Smooth muscle cell (in vitro differentiated cells): ENCODE measurements at regions not wholly inside any gene's neighbourhood (a gene's known extent, or its start where the extent isn't known, plus 50 kb on each side); places are given as distances from the start of the nearest gene placed in this dataset.
A peak's percentile ranks its signal among the peaks of the same experiment; 100 is the strongest.

Source experiments
- DNase-seq: peaks from one replicate; lab custom pipeline; 2025; ENCODE audit not compliant: unreplicated experiment; lab: John Stamatoyannopoulos, UW
- H2AFZ ChIP-seq: fragments of 200-600 bp; sonication (generic); 2 replicates; pipeline ENCODE4 v1.6.0; 2016; ENCODE audit warnings: antibody characterized with exemption, low read depth, mild to moderate bottlenecking
- H3F3A ChIP-seq: fragments of 200-600 bp; sonication (generic); 2 replicates; pipeline ENCODE4 v1.6.0; 2017; ENCODE audit warnings: antibody characterized with exemption, low read depth
- H3K27ac ChIP-seq: fragments of 200-600 bp; sonication (generic); 2 replicates; pipeline ENCODE4 v1.5.1; 2016; ENCODE audit warnings: low read depth, mild to moderate bottlenecking
- H3K27me3 ChIP-seq: fragments of 200-600 bp; sonication (generic); 2 replicates; pipeline ENCODE4 v1.6.1; 2016; ENCODE audit warnings: low read depth, mild to moderate bottlenecking
- H3K36me3 ChIP-seq: fragments of 200-600 bp; sonication (generic); 2 replicates; pipeline ENCODE4 v1.5.1; 2016; ENCODE audit warnings: low read depth
- H3K4me1 ChIP-seq: fragments of 200-600 bp; sonication (generic); 2 replicates; pipeline ENCODE4 v1.5.1; 2016; ENCODE audit warnings: low read depth
- H3K4me2 ChIP-seq: fragments of 200-600 bp; sonication (generic); 2 replicates; pipeline ENCODE4 v1.6.0; 2016; ENCODE audit warnings: mild to moderate bottlenecking
- H3K4me3 ChIP-seq: fragments of 200-600 bp; sonication (generic); 2 replicates; pipeline ENCODE4 v1.5.1; 2016; ENCODE audit warnings: mild to moderate bottlenecking
- H3K79me2 ChIP-seq: fragments of 200-600 bp; sonication (generic); 2 replicates; pipeline ENCODE4 v1.6.0; 2016; ENCODE audit warnings: low read depth, mild to moderate bottlenecking
- H3K9ac ChIP-seq: fragments of 200-600 bp; sonication (generic); 2 replicates; pipeline ENCODE4 v1.6.0; 2016; ENCODE audit warnings: low read depth
- H3K9me3 ChIP-seq: fragments of 200-600 bp; sonication (generic); replicated peaks from 2 replicates; pipeline ENCODE4 v1.5.1; 2016; ENCODE audit warnings: low read depth
- H4K20me1 ChIP-seq: fragments of 200-600 bp; sonication (generic); 2 replicates; pipeline ENCODE4 v1.6.0; 2016; ENCODE audit warnings: low read depth
- CTCF ChIP-seq: fragments of 200-600 bp; sonication (generic); IDR thresholded peaks from 2 replicates; pipeline ENCODE4 v1.5.1; 2017; ENCODE audit warnings: borderline replicate concordance, mild to moderate bottlenecking, antibody characterized with exemption; ENCODE audit not compliant: insufficient read depth, poor library complexity, severe bottlenecking
- WGBS: methylation state at CpG from one replicate; pipeline ENCODE4 v1.1.7; 2016; ENCODE audit warnings: low lambda C conversion rate; 5-methylcytosine and 5-hydroxymethylcytosine counted together

GRCh38 chr4:179981161-179981560 is 2262.0 kb upstream of the TENM3 start:
- DNase-seq: no peak
- no peaks in the 10 kb centered on the region for H3K9me3 ChIP-seq
- no peaks in the 10 kb centered on the region for H3F3A ChIP-seq
- no peaks in the 10 kb centered on the region for H3K4me1 ChIP-seq
- H3K36me3 ChIP-seq: no peaks in the 10 kb centered on the region
- H3K4me2 ChIP-seq: no peak overlapping the region
- H3K79me2 ChIP-seq: no peaks in the 10 kb centered on the region
- H3K4me3 ChIP-seq: no peak overlapping the region
- H3K27ac ChIP-seq: no peak overlapping the region
- H4K20me1 ChIP-seq: no peaks in the 10 kb centered on the region
- no peaks in the 10 kb centered on the region for H3K27me3 ChIP-seq
- H3K9ac ChIP-seq: no peak overlapping the region
- no peak for TF ChIP-seq CTCF
- no peak overlapping the region for H2AFZ ChIP-seq

GRCh38 chr4:179989975-179990374 is 2253.2 kb upstream of the TENM3 start:
- Histone ChIP-seq H3K9me3 (no peaks in the 10 kb centered on the region), H4K20me1 (no peaks in the 10 kb centered on the region), H3K36me3 (no peaks in the 10 kb centered on the region), H3K4me2 (no peak overlapping the region), H3K27ac (no peak overlapping the region), H3K4me1 (no peaks in the 10 kb centered on the region), H3K27me3 (no peaks in the 10 kb centered on the region), H3K4me3 (no peak overlapping the region), H3F3A (no peaks in the 10 kb centered on the region), H2AFZ (no peak overlapping the region), H3K79me2 (no peaks in the 10 kb centered on the region), H3K9ac (no peak overlapping the region)
- DNase-seq: no peak
- WGBS: 83% methylated on average over 4 of the region's 4 CpGs
- TF ChIP-seq CTCF: no peak

GRCh38 chr4:180009316-180009715 is 2233.9 kb upstream of the TENM3 start:
- H3K27me3 ChIP-seq: no peaks in the 10 kb centered on the region
- H3K9ac ChIP-seq: no peak overlapping the region
- H3K79me2 ChIP-seq: no peaks in the 10 kb centered on the region
- H3K4me1 ChIP-seq: no peaks in the 10 kb centered on the region
- no peaks in the 10 kb centered on the region for H3F3A ChIP-seq
- no peaks in the 10 kb centered on the region for H4K20me1 ChIP-seq
- TF ChIP-seq CTCF: no peak
- H3K27ac ChIP-seq: no peak overlapping the region
- H3K36me3 ChIP-seq: no peaks in the 10 kb centered on the region
- H3K4me2 ChIP-seq: no peak overlapping the region
- 75% methylated on average over 2 of the region's 2 CpGs for WGBS
- no peaks in the 10 kb centered on the region for H3K9me3 ChIP-seq
- no peak for DNase-seq
- H3K4me3 ChIP-seq: no peak overlapping the region
- H2AFZ ChIP-seq: no peak overlapping the region

- no peaks in the 10 kb centered on the region for H3K4me1 ChIP-seq
- no peaks in the 10 kb centered on the region for H3F3A ChIP-seq
- no peak overlapping the region for H3K9ac ChIP-seq
- no peaks in the 10 kb centered on the region for H3K36me3 ChIP-seq
- H3K27me3 ChIP-seq: no peaks in the 10 kb centered on the region
- no peak overlapping the region for H3K27ac ChIP-seq
- DNase-seq: peak; percentile 1
- no peaks in the 10 kb centered on the region for H3K79me2 ChIP-seq
- H3K4me2 ChIP-seq: no peak overlapping the region
- no peaks in the 10 kb centered on the region for H4K20me1 ChIP-seq
- no peak overlapping the region for H3K4me3 ChIP-seq
- WGBS: 44% methylated on average over 8 of the region's 8 CpGs
- TF ChIP-seq CTCF: peak; percentile 56
- no peak overlapping the region for H2AFZ ChIP-seq
- H3K9me3 ChIP-seq: no peaks in the 10 kb centered on the region
These were observed 2214.5 kb upstream of the TENM3 start for GRCh38 chr4:180028682-180029081.
